Mesenteric fat pad (tissue), 1 donor: ENCODE measurements at regions not wholly inside any gene's neighbourhood (a gene's known extent, or its start where the extent isn't known, plus 50 kb on each side); places are given as distances from the start of the nearest gene placed in this dataset.

Experiments used
- DNase-seq: peaks from one replicate; pipeline ENCODE4 v3.0.0-alpha.2; 2020; ENCODE audit warnings: low spot score
- donor health status: DM: yes; HTN: yes; CAD: no.

DNA sequence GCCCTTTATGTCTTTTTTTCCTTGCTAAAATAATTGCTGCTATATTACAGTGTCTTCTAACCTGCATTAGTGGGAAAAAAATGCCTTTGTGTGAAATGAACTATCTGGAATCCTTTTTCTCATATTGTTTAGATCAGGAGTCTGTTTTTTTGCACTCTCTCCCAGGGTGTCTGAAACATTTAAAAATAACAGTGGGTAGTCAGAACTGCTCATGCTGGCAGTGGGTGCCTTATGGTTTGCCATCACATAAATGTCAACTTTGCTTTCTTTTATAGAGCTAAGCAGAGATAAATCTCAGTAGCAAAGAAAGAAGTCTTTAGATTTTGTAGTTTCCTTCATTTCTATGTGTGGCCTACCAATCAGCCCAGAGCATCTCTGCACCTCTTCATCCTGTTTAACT lies 347.8 kb upstream of the RGMB start:
- DNase-seq, result no peak

DNA sequence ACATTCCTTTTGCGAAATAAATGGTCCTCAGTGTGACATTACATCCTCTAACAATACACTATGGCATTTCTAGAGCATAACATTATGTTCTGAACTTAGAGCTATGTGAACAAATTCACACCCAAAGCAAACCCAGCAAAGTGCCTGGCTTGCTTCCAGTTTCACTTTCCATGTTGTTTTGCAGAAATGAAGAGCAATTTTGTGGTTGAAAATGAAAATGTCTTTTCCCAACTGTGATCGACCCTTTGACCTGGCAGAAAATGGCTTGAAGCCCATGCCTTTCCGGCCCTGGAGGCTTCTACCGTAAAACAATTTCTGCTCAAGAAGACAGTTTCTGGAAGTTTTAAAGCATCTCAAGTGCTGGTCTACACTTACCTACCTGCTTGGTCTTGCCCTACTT lies 344.7 kb upstream of the RGMB start:
- DNase-seq, result no peak

DNA sequence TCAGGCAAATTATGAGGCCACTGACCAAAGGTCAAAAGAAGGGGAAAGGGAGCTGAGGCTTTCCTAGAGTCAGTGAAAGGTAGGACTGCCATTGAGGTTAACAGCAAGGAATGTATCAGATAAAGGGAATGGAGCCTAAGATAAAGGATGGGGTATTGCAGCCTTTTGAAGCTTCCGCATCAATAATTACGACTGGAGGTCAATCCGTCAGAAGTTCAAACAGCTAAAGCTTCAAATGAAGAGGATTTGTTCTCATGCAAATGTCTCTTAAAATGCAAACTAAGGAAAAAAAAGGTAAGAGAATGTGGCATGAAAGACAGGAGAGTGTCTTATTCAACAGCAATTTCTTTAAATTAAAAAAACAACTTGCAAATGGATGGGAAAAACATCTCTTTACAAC lies 341.1 kb upstream of the RGMB start:
- DNase-seq, result no peak

DNA sequence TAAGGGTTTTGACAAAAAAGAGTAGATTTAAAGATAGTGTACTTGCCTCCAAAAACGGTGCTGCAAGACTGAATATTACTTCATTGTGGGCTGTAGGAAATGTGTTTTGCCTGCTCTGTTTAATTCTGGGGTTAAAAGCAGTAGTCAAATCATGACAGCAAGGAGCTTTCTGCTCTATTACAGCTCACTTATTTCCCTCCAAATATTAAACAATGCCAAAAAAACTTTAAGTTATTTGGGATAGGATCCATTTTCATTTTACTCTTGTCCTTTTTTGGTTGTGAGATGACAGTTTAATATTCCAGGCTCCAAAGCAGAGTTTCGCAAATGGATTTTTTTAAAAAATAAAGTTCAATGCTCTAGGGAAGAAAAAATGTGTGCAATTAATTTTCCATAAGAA lies 340.4 kb upstream of the RGMB start:
- DNase-seq, result no peak

DNA sequence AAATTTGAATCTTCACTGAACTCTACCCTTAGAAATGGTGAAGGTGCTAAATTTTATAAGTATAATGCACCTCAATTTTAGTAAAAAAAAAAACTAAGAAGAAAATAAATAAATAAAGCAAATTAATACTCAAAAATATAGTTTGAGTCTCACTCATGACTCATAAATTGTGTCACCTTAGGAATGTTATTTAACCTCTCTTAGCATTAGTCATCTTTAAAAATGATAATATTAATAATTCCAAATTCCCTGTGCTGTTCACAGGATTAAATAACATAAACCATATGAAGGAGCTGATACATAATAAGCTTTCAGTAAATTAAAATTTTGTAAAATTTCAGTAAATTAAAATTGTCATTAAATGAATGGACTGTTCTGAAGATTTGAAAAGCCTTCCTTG lies 339.8 kb upstream of the RGMB start:
- DNase-seq, result no peak

DNA sequence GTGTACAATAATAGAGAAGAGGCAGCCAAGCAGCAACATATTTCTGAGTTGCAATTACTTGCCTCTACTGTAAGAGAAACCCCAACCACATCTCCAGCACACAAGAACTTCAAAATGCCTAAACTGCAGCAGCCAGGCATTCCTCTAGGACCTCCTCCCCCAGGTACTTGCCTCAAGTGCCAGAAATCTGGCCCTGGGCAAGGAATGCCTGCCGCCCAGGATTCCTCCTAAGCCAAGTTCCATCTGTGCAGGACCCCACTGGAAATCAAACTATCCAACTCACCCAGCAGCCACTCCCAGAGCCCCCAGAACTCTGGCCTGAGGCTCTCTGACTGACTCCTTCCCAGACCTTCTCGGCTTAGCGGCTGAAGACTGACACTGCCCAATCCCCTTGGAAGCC lies 336.8 kb upstream of the RGMB start:
- no peak for DNase-seq

DNA sequence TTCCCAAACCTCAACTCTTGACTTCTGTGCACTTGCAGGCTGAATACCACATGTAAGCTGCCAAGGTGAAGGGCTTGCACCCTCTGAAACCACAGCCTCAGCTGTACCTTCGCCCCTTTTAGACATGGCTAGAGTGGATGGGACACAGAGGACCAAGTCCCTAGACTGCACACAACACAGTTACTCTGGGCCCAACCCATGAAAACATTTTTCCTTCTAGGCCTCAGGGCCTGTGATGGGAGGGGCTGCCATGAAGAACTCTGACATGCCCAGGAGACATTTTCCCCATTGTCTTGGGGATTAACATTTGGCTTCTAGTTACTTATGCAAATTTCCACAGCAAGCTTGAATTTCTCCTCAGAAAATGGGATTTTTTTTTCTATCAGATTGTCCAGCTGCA lies 331.0 kb upstream of the RGMB start:
- no peak for DNase-seq

DNA sequence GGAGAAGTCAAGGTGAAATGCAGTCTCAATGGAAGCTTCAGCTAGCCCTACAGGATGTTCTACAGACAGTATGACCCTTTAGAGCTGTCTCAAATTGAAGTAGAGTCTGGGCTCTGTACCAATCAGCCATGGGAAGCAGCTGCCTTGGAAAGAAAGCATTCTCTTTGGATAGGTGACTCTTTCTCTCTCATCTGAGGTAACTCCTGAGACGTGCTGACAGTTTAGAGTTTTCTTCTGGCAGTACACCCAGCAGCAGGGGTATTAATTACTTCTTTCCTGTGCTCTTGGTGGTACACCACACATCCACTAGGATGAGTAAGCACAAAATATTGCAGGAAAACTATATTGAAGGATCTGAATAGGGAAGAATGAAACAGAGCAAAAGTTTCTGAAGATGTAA lies 329.6 kb upstream of the RGMB start:
- no peak for DNase-seq

DNA sequence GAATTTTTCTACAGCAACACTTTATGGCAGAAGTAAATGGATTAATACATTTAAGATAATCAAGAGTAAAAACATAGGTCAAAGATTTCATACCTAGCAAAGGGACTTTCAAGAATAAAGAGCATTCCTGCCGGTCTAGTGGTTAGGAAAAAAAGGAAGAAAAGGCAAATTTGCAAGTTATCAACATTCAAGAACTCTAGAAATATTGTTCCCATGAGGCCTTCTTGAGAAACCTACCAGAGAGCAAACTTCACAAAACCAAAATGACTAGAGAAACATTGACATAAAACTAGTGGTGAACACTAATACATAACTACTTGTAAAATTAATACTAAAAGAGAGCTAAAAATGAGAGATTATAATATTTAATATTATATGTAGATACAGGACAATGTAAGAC lies 320.2 kb upstream of the RGMB start:
- no peak for DNase-seq

DNA sequence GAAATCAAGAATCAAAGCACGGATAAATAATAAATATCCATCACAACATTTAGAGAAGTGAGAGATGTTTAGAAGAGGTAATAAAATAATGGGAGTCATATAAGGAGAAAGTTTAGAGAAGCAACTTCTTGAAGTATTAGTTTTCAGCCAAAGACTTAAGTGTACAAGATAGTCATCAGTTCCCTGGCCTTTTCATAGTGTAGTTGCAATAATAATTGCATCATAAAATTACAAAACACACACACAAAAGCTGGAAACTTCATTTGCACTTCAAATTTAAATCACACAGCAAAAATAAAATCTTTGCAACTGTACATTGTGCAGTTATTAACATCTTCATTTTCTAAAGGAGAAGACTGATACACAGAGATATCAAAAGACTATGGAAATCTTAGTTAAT lies 319.1 kb upstream of the RGMB start:
- no peak for DNase-seq

DNA sequence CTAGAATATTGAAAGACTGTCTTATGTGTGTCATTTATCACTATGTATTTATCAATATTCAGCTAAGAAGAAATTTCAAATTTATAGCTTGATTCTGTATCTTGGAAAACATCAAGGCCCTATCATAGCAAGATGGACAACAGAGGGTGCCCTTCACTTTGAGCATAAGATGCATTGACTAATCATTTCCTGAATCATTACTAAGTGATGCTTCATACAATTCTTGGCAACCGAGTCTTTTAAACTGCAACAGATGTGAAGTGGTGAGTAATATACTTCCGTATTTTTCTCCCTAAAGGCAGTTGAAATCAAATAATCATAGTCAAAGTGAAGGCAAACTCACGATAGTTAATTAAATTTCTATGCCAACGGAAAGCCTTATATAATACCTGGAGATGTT lies 318.6 kb upstream of the RGMB start:
- no peak for DNase-seq

DNA sequence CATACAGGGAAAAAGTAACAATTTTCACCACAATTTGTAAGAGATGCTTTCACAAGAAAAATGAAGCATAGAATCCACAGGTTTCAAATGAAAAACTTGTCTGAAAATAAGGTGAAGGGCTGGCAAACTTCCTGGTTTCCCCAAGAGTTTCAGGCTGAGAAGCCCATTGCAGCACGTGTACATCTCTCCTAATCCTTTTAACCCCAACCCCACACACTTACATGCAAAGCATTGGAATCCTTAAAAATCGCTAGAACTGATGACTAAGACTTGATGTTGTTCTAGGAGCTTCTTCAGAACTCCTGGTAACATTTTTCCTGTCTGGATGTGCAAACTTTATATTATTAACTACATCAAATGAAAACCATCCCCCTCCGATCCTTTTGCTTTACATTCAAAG lies 317.8 kb upstream of the RGMB start:
- DNase-seq, result no peak

DNA sequence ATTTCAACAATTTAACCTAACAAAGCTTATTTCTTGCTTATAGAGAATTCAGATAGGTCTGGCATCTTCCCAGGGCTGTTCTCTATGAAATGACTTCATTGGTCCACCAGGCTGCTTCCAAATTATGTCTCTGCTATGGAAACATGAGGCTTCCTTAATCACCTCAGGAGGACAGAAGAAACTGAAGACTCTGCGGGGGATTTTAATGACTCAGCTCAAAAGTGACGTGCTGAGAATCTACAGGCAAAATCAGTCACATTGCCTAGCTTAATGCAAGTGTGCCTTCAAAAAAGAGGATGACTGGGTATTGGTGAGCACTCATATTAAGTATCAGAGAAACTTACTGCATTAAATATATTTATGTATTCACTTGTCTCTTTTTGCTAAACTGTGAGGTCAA lies 315.5 kb upstream of the RGMB start:
- no peak for DNase-seq

DNA sequence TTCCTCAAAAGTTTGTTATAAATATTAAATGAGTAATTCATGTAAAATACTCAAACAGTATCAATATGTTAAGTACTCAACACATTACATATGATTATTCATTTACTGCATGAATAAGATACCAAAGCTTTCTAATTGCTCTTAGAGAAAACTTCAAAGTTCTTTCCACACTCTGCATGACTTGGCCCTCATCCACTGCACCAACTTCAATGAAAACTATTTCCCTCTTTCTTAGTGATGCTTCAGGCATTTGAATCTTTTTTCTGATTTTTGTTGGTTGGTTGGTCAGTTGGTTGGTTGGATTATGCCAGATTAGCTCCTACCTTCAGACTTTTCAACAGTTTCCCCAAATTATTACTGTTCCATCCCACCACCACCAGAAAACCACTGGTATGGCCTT lies 314.7 kb upstream of the RGMB start:
- DNase-seq, result no peak

DNA sequence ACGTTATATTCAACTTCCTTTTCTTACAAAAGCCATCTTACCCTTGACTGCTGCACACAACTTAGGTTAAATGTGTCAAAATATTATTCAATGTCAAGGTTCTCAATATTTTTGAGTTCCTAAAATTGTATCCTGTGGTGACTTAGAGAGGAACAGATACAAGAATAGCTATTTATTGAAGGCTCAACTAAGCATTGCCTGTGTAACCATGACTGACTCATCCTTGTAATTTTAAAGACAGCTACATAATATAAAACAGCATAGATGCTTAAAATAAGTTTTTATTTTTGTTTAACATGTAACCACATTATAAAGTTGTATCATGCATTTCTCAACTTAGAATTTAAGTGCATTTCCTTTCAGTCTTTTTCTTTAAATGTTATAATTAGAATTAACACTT lies 312.9 kb upstream of the RGMB start:
- no peak for DNase-seq

DNA sequence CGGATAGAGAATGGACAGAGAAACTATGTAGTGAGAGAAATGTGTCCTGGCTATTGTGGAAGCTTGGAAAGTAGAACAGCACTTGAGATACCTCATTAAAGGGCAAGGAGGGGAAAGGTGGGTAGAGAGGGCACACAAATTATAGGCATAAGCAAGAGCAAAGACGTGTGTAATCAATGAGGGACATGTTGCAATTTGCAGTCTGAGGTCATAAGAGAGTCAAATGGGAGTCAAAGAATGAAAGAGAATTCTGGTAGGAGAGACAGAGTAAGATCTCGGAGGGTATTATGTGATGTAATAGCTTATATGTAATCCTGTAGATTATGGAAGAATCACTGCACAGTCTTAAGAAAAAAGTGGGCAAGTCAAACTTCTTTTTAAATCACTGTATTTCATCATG lies 312.0 kb upstream of the RGMB start:
- DNase-seq, result no peak

DNA sequence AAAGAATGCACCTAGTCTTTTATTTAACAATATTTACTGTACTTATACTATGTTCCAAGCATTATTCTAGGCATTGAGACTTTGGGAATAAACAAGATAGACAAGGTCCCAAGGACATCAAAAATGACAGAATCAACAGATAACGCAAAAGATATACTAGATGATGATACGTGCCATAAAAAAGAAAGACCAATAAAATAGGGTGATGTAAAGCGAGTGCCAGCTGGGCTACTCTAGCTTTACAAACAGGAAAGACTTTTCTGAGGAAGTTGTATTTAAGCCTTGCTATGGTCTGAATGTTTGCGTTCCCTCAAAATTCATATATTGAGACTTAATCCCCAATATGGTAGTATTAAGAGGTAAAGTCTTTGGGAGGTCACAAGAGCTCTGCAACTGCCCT lies 310.2 kb upstream of the RGMB start:
- DNase-seq, result no peak

DNA sequence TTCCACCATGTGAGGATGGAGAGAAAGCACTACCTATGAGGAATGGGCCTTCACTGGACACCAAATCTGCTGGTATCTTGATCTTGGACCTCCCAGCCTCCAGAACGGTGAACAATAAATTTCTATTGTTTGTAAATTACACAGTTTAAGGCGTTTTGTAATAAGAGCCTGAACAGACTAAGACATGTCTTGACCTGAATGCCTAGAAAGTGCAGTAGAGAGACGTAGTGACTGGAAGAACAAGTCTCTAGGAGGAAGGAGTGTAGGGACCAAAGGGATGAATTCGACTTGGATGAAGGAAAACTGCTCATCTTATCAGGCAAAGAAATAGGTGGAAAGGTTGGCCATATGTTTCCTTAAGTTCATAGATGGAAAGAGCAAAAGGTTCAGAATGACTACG lies 309.8 kb upstream of the RGMB start:
- DNase-seq, result no peak

DNA sequence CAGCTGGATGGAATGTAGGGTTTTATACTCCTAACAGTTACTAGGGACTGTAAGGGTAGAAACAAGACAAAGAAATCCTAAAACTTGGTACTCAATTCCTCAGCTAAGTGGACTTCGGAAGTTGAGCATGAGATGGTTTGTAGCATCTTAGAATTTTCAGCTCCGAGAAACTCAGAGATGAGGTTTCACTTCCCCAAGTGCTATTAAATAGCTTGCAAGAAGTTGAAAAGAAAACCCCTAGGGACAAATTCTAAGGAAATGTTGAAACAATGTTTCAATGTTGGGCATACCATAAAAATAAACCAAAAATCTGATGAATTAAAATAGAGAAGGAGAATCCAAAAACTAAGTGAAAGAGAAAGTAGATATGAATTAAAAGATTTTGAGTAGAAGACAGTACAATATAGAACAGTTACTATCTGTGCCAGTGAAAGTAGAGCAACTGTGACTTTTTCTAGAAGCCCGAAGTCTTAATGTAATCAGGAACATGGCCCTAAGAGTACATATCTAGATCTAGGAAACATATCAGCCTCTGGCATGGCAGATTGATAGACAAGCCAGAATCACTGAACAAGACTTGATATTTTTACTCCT lies 308.6 kb upstream of the RGMB start:
- DNase-seq, result no peak

DNA sequence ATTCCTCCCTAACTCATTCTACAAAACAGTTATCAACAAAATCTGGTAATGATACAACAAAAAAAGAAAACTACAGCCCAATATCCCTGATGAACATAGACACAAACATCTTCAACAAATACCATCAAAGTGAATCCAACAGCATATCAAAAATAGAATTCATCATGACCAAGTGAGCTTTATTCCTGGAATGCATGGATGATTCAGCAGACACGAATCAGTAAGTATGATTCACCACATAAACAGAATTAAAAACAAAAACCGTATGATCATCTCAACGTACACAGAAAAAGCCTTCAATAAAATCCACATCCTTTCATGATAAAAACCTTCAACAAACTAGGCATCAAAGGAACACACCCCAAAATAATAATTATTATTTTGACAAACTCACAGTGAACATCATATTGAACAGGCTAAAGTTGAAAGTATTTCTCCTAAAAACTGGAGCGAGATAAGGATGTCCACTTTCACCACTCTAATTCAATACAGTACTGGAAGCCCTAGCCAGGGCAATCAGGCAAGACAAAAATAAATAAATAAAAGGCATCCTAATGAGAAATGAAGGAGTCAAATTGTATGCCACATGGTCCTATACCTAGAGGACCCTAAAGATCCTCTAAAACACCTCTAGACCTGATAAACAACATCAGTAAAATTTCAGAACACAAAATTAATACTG lies 305.1 kb upstream of the RGMB start:
- no peak for DNase-seq

DNA sequence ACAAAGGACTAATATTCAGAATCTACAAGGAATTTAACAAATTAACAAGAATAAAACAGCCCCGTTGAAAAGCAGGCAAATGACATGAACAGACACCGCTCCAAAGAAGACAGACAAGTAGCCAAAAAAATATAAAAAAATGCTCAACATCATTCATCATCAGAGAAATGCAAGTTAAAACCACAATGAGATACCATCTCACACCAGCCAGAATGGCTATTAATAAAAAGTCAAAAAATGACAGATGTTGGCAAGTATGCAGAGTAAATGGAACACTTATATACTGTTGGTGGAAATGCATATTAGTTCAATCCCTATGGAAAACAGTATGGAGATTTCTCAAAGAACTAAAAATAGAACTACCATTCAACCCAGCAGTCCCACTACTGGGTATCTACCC lies 302.7 kb upstream of the RGMB start:
- no peak for DNase-seq

DNA sequence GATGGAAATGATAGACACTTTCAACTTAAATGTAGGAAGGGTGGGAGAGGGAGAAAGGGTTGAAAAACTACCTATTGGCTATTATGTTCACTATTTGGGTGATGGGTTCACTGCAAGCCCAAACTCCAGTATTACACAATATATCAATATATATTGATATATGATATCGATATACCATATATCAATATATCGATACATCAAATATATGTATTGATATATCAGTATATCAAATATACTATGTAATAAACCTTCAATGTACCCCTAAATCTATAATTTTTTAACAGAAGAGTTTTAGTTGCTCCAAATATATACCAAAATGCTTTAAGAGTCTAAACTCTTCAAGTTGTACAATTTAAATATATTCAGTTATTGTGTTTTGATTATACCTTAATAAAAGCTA lies 302.0 kb upstream of the RGMB start:
- DNase-seq, result no peak

DNA sequence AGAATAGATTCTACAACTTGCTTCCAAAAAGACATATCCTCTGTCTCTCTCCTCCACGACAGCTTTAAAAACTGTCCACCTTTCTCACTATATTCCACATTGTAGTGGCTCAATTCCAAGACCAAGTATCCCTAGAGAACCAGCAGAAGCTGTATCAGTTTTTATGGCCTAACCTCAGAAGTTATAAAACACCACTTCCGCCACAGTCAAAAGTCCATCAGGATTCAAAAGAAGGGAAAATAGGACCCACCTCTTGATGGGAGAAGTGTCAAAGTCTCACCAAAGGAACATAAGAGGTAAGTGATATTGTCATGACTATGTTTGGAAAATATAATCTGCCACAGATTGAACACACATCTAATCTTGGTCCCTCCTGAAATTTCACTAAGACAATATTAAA lies 299.2 kb upstream of the RGMB start:
- no peak for DNase-seq

DNA sequence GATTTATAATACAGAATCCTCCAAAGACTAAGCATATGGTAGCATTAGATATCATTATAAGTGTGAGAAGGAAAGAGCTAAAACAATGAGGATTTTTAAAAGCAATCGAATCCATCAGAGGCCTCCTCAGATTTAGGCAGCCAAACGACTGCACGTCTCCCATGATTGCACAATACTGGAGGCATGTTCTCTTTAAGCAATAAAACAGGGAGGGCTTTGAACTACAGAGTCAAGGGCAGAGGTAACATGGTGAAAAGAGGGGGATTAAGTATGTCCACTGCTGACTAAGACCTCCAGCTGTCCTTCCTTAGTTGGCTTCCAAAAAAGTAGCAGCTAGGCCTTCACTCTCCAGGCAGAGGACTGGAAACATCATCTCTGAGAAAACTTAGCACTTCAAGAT lies 298.7 kb upstream of the RGMB start:
- no peak for DNase-seq
